T-cell (primary cell): ENCODE measurements at regions not wholly inside any gene's neighbourhood (a gene's known extent, or its start where the extent isn't known, plus 50 kb on each side); places are given as distances from the start of the nearest gene placed in this dataset.

ENCODE experiments used
- ATAC-seq, 4 experiments: fragments of 200-7000 bp in 3 of 4; fragments of 150-1000 bp in 1 of 4; cut with Tn5 transposase; replicated peaks in 1 of 4; 1 replicate in 3 of 4; 2 replicates in 1 of 4; pipeline ENCODE4 v1.10.0; 2021; ENCODE audit warnings: moderate library complexity in 3 of 4, mild to moderate bottlenecking in 2 of 4, moderate number of reproducible peaks in 1 of 4
- CTCF ChIA-PET, 2 donors: fragments of 300-600 bp; sonication (Branson Sonifier 250); formaldehyde crosslinking; loops; one replicate each; lab custom pipeline; 2022; ENCODE audit warnings: antibody characterized with exemption in 2 of 2; lab: Charles Lee
- POLR2A ChIA-PET, 2 donors: fragments of 300-600 bp; sonication (Branson Sonifier 250); formaldehyde crosslinking; loops; one replicate each; lab custom pipeline; 2022; ENCODE audit warnings: antibody characterized with exemption in 2 of 2; lab: Charles Lee
- DNase-seq, 35 experiments: peaks; one replicate each; pipeline versions ENCODE4 v3.0.0 to v3.0.0-alpha.2; 2013 to 2023
- H3K27ac ChIP-seq: one replicate; pipeline ENCODE4 v1.5.1; 2013; ENCODE audit warnings: low read length
- H3K27me3 ChIP-seq, 2 experiments: replicated peaks in 1 of 2; 1 replicate in 1 of 2; 2 replicates in 1 of 2; pipeline versions ENCODE4 v1.6.1 to v1.7.0; 2013; ENCODE audit warnings: low read length in 1 of 2, mixed read lengths in 1 of 2; ENCODE audit not compliant: control insufficient read depth in 2 of 2, insufficient read depth in 2 of 2; ENCODE audit errors: extremely low read depth in 1 of 2
- H3K36me3 ChIP-seq, 2 donors: 1 replicate in 1 of 2; 2 replicates in 1 of 2; pipeline versions ENCODE4 v1.6.1 to v1.7.0; 2013; ENCODE audit warnings: low read length in 1 of 2; ENCODE audit not compliant: control insufficient read depth in 2 of 2, insufficient read depth in 1 of 2; ENCODE audit errors: extremely low read depth in 1 of 2
- H3K4me1 ChIP-seq, 2 experiments: 1 replicate in 1 of 2; 2 replicates in 1 of 2; pipeline versions ENCODE4 v1.6.1 to v1.7.0; 2013; ENCODE audit warnings: low read length in 2 of 2, mixed read lengths in 1 of 2; ENCODE audit not compliant: insufficient read depth in 2 of 2, control insufficient read depth in 1 of 2; ENCODE audit errors: extremely low read depth in 1 of 2
- H3K4me3 ChIP-seq, 2 donors: 1 replicate in 1 of 2; 2 replicates in 1 of 2; pipeline versions ENCODE4 v1.5.1 to v1.7.0; 2013; ENCODE audit warnings: mild to moderate bottlenecking in 2 of 2, low read length in 1 of 2, moderate library complexity in 1 of 2; ENCODE audit not compliant: control insufficient read depth in 1 of 2; ENCODE audit errors: extremely low read depth in 1 of 2
- H3K9me3 ChIP-seq: 2 replicates; pipeline ENCODE4 v1.7.0; 2013
- H3K27ac Mint-ChIP-seq, 2 donors: one replicate each; pipeline ENCODE4 v1.8.0; 2020 to 2021; ENCODE audit warnings: mild to moderate bottlenecking in 2 of 2, mixed read lengths in 2 of 2
- H3K27me3 Mint-ChIP-seq, 2 donors: one replicate each; pipeline ENCODE4 v1.8.0; 2021 to 2022; ENCODE audit warnings: mixed read lengths in 2 of 2
- H3K36me3 Mint-ChIP-seq: one replicate; pipeline ENCODE4 v1.8.0; 2021; ENCODE audit warnings: mixed read lengths
- H3K4me1 Mint-ChIP-seq, 3 donors: one replicate each; pipeline ENCODE4 v1.8.0; 2020 to 2022; ENCODE audit warnings: mixed read lengths in 3 of 3, mild to moderate bottlenecking in 1 of 3
- H3K4me3 Mint-ChIP-seq, 3 donors: one replicate each; pipeline ENCODE4 v1.8.0; 2020 to 2022; ENCODE audit warnings: mild to moderate bottlenecking in 3 of 3, mixed read lengths in 3 of 3, moderate library complexity in 3 of 3
- H3K9me3 Mint-ChIP-seq, 3 donors: one replicate each; pipeline ENCODE4 v1.8.0; 2020 to 2022; ENCODE audit warnings: mixed read lengths in 3 of 3
- WGBS: methylation state at CpG from one replicate; pipeline ENCODE4 v1.1.5; 2013; ENCODE audit warnings: missing lambda C conversion rate; ENCODE audit not compliant: insufficient coverage; 5-methylcytosine and 5-hydroxymethylcytosine counted together

DNA sequence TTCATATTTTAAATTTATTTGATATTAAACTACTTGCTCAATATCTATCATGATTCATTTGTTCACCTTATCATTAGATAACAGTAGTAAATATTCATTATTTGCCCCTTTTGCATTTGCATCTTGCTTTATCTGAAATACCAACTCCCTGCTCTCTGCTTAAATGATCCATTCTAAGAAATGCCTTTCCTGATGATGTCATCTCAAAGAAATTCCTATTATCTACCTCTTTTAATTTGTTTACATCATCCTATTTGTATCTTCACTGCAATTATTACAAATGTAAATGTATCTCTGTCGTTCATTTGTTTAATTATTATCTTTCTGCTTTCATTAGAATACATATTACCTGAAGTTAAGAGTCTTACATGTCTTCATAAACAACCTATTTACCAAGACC is 549.9 kb downstream of the CBLN2 start:
- ChIA-PET POLR2A (interaction anchor here in 1 of 2 donors (1.0 kb wide), 1 partner anchor 15 kb away, joined by 3 read pairs; no protein-coding TSS in a partner anchor), CTCF (no interaction called here)
- ATAC-seq = no peak
- WGBS = no CpG with 5 or more reads among the region's 1 CpG
- no peaks in the 10 kb centered on the region for H3K36me3 Mint-ChIP-seq
- H3K9me3 Mint-ChIP-seq = peaks cover 0 to 10% (median 7%) of the 10 kb centered on the region in 3 donors
- DNase-seq = no peak
- no peak overlapping the region for H3K4me3 ChIP-seq
- no peaks in the 10 kb centered on the region for H3K4me1 Mint-ChIP-seq
- no peak overlapping the region for H3K27ac Mint-ChIP-seq
- H3K27me3 Mint-ChIP-seq = no peaks in the 10 kb centered on the region
- H3K4me1 ChIP-seq = no peaks in the 10 kb centered on the region
- no peaks in the 10 kb centered on the region for H3K36me3 ChIP-seq
- H3K9me3 ChIP-seq = no peaks in the 10 kb centered on the region
- H3K27me3 ChIP-seq = no peaks in the 10 kb centered on the region
- H3K4me3 Mint-ChIP-seq = no peak overlapping the region
- no peak overlapping the region for H3K27ac ChIP-seq

DNA sequence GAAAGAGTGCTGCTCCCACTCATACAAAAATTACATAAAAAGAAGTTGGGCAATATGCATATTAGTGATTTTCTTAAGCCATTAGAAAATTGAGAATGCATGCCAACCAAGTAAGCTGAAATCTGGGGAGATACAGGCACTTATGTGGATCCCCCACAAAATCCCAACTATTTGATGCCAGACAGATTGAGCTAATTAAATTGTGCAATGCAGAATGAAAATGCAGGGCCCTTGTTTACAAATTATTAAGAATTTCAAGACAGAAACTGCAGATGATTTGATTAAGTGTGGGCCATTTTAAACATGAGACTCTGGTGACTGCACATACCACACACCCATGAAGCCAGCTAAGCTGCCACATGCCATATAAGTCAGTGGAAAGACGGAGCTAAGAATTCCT is 554.5 kb downstream of the CBLN2 start:
- Mint-ChIP-seq H3K4me3 (no peak overlapping the region), H3K27me3 (no peaks in the 10 kb centered on the region), H3K27ac (no peak overlapping the region), H3K9me3 (peaks cover 0 to 8% (median 2%) of the 10 kb centered on the region in 3 donors), H3K4me1 (no peaks in the 10 kb centered on the region), H3K36me3 (no peaks in the 10 kb centered on the region)
- no CpG with 5 or more reads among the region's 1 CpG for WGBS
- no peak overlapping the region for H3K27ac ChIP-seq
- no peak overlapping the region for H3K4me3 ChIP-seq
- H3K36me3 ChIP-seq = no peaks in the 10 kb centered on the region
- ChIA-PET CTCF (no interaction called here), POLR2A (no interaction called here)
- no peaks in the 10 kb centered on the region for H3K9me3 ChIP-seq
- ATAC-seq = no peak
- no peak for DNase-seq
- no peaks in the 10 kb centered on the region for H3K27me3 ChIP-seq
- H3K4me1 ChIP-seq = no peaks in the 10 kb centered on the region

DNA sequence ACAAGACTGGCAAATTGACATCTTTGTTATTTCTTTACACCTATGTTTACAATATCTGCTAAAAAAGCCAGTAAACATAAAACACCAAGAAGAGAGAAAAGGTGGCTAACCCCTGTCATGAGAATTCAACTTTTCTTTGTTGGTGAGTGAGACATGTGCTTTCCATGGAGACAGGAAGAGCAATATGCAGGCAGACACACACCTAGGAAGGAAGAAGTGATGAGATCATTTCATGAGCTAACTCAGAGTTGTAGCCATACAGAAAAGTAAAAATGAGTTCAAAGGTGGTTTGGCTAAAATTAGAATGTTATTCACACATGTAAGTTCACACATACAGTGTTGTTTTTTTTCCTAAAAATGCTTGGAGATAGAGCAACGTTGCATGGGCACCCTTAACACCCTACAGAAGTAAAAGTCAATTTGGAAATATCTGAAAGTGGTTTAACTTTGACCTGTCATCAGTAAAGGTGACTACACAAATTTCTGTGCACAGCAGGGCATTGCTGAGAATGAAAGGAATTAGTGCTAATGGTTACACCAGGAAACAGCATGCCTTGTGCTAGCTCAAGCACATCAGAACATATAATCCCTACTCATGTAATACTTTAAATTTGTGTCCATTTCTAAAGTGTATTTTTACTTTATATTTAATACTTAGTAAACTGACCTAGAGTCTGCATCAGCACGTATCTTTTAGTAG is 557.6 kb downstream of the CBLN2 start:
- H3K4me1 ChIP-seq = no peaks in the 10 kb centered on the region
- no peaks in the 10 kb centered on the region for H3K27me3 ChIP-seq
- no peak overlapping the region for H3K27ac ChIP-seq
- ChIA-PET POLR2A (no interaction called here), CTCF (interaction anchor here in 1 of 2 donors (0.8 kb wide), 1 partner anchor 20 kb away, joined by 3 read pairs; no protein-coding TSS in a partner anchor)
- DNase-seq (no peak), ATAC-seq (no peak)
- H3K4me1 Mint-ChIP-seq = no peaks in the 10 kb centered on the region
- H3K4me3 ChIP-seq = no peak overlapping the region
- H3K4me3 Mint-ChIP-seq = no peak overlapping the region
- H3K36me3 ChIP-seq = no peaks in the 10 kb centered on the region
- H3K9me3 Mint-ChIP-seq = peaks cover 0 to 18% (median 16%) of the 10 kb centered on the region in 3 donors
- no peaks in the 10 kb centered on the region for H3K9me3 ChIP-seq
- H3K27ac Mint-ChIP-seq = no peak overlapping the region
- H3K27me3 Mint-ChIP-seq = no peaks in the 10 kb centered on the region
- H3K36me3 Mint-ChIP-seq = no peaks in the 10 kb centered on the region
- no CpG with 5 or more reads among the region's 2 CpGs for WGBS

DNA sequence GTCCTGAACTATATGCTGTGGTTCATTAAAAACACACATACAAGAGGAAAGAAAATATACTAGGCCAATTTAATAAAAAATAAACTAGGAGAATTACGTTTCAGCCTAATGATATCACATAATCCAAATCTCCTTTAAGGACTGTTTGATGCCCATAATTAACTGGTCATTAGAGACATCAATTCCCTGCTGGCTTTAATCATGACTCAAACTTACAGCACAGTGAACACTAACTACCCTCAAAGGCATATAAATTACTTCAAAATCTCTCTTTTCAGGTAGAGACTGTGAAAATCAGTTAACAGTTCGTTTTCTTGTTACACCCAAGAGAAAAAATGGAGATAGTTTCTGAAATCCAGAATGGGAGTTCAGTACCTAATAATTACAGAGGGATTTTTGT is 567.4 kb downstream of the CBLN2 start:
- ChIA-PET CTCF (no interaction called here), POLR2A (no interaction called here)
- no peak for ATAC-seq
- Mint-ChIP-seq H3K36me3 (no peaks in the 10 kb centered on the region), H3K27ac (no peak overlapping the region), H3K9me3 (peaks cover 0 to 2% (median 0%) of the 10 kb centered on the region in 3 donors), H3K4me1 (no peaks in the 10 kb centered on the region), H3K27me3 (no peaks in the 10 kb centered on the region), H3K4me3 (no peak overlapping the region)
- no peaks in the 10 kb centered on the region for H3K4me1 ChIP-seq
- no peaks in the 10 kb centered on the region for H3K27me3 ChIP-seq
- no CpG with 5 or more reads among the region's 2 CpGs for WGBS
- H3K27ac ChIP-seq = no peak overlapping the region
- H3K36me3 ChIP-seq = no peaks in the 10 kb centered on the region
- no peaks in the 10 kb centered on the region for H3K9me3 ChIP-seq
- no peak for DNase-seq
- no peak overlapping the region for H3K4me3 ChIP-seq

DNA sequence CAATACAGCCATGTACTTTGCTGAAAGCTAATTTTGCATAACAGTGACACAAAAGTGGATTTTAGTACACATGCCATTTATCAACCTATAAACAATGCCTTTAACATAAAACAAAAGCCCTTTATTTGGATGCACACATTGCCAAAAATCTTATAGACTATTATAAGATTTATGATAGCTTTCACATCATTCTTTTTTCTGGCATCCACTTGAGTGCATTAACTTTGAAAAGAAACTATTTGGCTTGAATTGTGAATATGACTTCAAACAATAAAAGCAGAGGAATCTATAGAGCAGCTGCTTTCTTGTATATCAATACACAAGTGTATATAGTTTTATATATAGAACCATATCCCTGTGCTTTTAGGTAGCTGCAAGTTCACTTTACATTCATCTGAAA is 577.4 kb downstream of the CBLN2 start:
- Histone ChIP-seq H3K4me1 (no peaks in the 10 kb centered on the region), H3K9me3 (no peaks in the 10 kb centered on the region), H3K27ac (no peak overlapping the region), H3K4me3 (no peak overlapping the region), H3K36me3 (no peaks in the 10 kb centered on the region), H3K27me3 (no peaks in the 10 kb centered on the region)
- no peak for ATAC-seq
- no peak for DNase-seq
- Mint-ChIP-seq H3K27ac (no peak overlapping the region), H3K9me3 (peaks cover 0 to 25% (median 9%) of the 10 kb centered on the region in 3 donors), H3K27me3 (no peaks in the 10 kb centered on the region), H3K4me3 (no peak overlapping the region), H3K4me1 (no peaks in the 10 kb centered on the region), H3K36me3 (no peaks in the 10 kb centered on the region)
- ChIA-PET CTCF (interaction anchor here in 1 of 2 donors (0.8 kb wide), 1 partner anchor 20 kb away, joined by 3 read pairs; no protein-coding TSS in a partner anchor), POLR2A (no interaction called here)

DNA sequence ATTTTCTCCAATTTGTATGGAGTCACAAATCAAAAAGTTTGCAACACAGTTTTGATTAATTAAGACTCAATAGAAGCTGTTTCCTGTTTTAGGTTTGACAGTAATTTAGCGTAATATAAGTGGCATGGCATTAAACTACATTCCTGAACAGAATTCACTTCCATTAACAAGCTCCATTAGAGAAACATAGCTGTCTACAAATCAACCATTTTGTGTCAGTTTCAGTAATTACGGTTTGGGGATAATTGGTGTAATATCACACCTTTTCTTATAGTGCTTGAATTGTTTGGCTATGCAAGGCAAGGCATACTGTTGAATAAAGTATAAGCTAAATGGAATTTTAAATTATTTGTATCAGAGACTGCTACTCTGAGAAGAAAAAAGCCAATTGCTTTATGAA is 585.5 kb downstream of the CBLN2 start:
- Histone ChIP-seq H3K36me3 (no peaks in the 10 kb centered on the region), H3K27ac (no peak overlapping the region), H3K27me3 (no peaks in the 10 kb centered on the region), H3K4me1 (no peaks in the 10 kb centered on the region), H3K9me3 (no peaks in the 10 kb centered on the region), H3K4me3 (no peak overlapping the region)
- Mint-ChIP-seq H3K4me1 (no peaks in the 10 kb centered on the region), H3K27me3 (no peaks in the 10 kb centered on the region), H3K36me3 (no peaks in the 10 kb centered on the region), H3K4me3 (no peak overlapping the region), H3K9me3 (peaks cover 2 to 19% (median 6%) of the 10 kb centered on the region in 3 donors), H3K27ac (no peak overlapping the region)
- ChIA-PET POLR2A (no interaction called here), CTCF (no interaction called here)
- WGBS = no CpG with 5 or more reads among the region's 2 CpGs
- ATAC-seq (no peak), DNase-seq (no peak)
